ENCODE measurements at regions not wholly inside any gene's neighbourhood (a gene's known extent, or its start where the extent isn't known, plus 50 kb on each side); places are given as distances from the start of the nearest gene placed in this dataset.

DNA sequence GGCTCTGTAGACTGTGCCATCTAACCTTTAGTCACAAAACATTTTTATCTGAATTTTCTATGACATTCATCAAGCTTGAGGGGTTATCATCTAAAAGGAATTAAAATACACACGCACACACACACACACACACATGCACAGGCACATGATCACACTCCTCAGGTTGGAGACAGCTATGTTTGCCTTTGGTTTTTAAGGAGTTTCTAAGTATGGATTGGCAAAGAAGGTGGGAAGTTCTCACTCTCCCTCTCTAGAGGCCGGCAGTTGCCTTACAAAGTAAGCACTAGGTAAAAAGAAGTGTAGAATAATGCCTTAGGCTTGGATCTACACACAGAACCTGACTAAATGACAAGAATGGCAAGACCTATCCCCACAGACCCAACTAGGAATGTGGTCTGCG, 437.1 kb downstream of the ZEB2 start:
- intact Hi-C loops (cut with micrococcal nuclease), result no loop called here

GRCh38 chr2:144082327-144082726, 437.6 kb downstream of the ZEB2 start:
- POLR2A ChIA-PET, result no interaction called here
- H3K9me3 Mint-ChIP-seq (ENCODE audit: insufficient read depth), result no peaks in the 10 kb centered on the region
- H3K27me3 Mint-ChIP-seq, result no peaks in the 10 kb centered on the region
- CTCF ChIA-PET, result no interaction called here
- no peaks in the 10 kb centered on the region for H4K20me1 ChIP-seq (ENCODE audit: control insufficient read depth, insufficient read depth, low read length, poor library complexity, severe bottlenecking)
- no peak for DNase-seq
- intact Hi-C loops (cut with micrococcal nuclease), result no loop called here
- H3K9ac ChIP-seq (ENCODE audit: low read length), result no peak overlapping the region
- no peaks in the 10 kb centered on the region for H3K9me3 ChIP-seq (ENCODE audit: control extremely low read depth in 1 of 3, control insufficient read depth in 2 of 3, insufficient read depth in 1 of 3, low read length in 2 of 3)
- no peak overlapping the region for H3K27ac ChIP-seq (ENCODE audit: low read length in 2 of 2)
- TF ChIP-seq CTCF (IDR thresholded peaks at IDR 0.05) (no peak), EZH2 (IDR thresholded peaks at IDR 0.05; ENCODE audit: borderline replicate concordance, insufficient read depth, low read depth, low read length, poor library complexity, severe bottlenecking) (no peak)
- no peak overlapping the region for H3K4me3 ChIP-seq (ENCODE audit: control extremely low read depth in 1 of 5, extremely low read depth in 1 of 5, insufficient read depth in 1 of 5, low read depth in 2 of 5, low read length in 4 of 5)
- no peak overlapping the region for H3K27ac Mint-ChIP-seq
- H2AFZ ChIP-seq (ENCODE audit: insufficient read depth, low read depth, low read length, poor library complexity, severe bottlenecking), result no peak overlapping the region
- H3K4me1 Mint-ChIP-seq, result no peaks in the 10 kb centered on the region
- no peaks in the 10 kb centered on the region for H3K79me2 ChIP-seq (ENCODE audit: control insufficient read depth, insufficient read depth, low read length)
- no peaks in the 10 kb centered on the region for H3K27me3 ChIP-seq (replicated peaks in 1 of 4; ENCODE audit: control extremely low read depth in 1 of 4, control insufficient read depth in 3 of 4, insufficient read depth in 4 of 4, low read length in 3 of 4)
- H3K36me3 ChIP-seq (replicated peaks in 1 of 2; ENCODE audit: control extremely low read depth in 1 of 2, control insufficient read depth in 1 of 2, extremely low read depth in 1 of 2, insufficient read depth in 2 of 2, low read length in 1 of 2), result no peaks in the 10 kb centered on the region
- no peak for ATAC-seq (ENCODE audit: low read depth)
- no peak overlapping the region for H3K4me3 Mint-ChIP-seq
- H3K4me2 ChIP-seq (replicated peaks; ENCODE audit: low read depth, low read length, poor library complexity, severe bottlenecking), result no peak overlapping the region
- H3K4me1 ChIP-seq (ENCODE audit: control insufficient read depth in 2 of 2, insufficient read depth in 2 of 2, low read length in 2 of 2), result no peaks in the 10 kb centered on the region

More for the DNA sequence above, 437.1 kb downstream of the ZEB2 start:
- H3K4me3 Mint-ChIP-seq, result no peak overlapping the region
- Histone ChIP-seq H3K9ac (ENCODE audit: low read length) (no peak overlapping the region), H3K4me1 (ENCODE audit: control insufficient read depth in 2 of 2, insufficient read depth in 2 of 2, low read length in 2 of 2) (no peaks in the 10 kb centered on the region), H2AFZ (ENCODE audit: insufficient read depth, low read depth, low read length, poor library complexity, severe bottlenecking) (no peak overlapping the region), H3K27ac (ENCODE audit: low read length in 2 of 2) (no peak overlapping the region), H3K36me3 (replicated peaks in 1 of 2; ENCODE audit: control extremely low read depth in 1 of 2, control insufficient read depth in 1 of 2, extremely low read depth in 1 of 2, insufficient read depth in 2 of 2, low read length in 1 of 2) (no peaks in the 10 kb centered on the region), H3K4me2 (replicated peaks; ENCODE audit: low read depth, low read length, poor library complexity, severe bottlenecking) (no peak overlapping the region), H4K20me1 (ENCODE audit: control insufficient read depth, insufficient read depth, low read length, poor library complexity, severe bottlenecking) (no peaks in the 10 kb centered on the region), H3K27me3 (replicated peaks in 1 of 4; ENCODE audit: control extremely low read depth in 1 of 4, control insufficient read depth in 3 of 4, insufficient read depth in 4 of 4, low read length in 3 of 4) (no peaks in the 10 kb centered on the region), H3K79me2 (ENCODE audit: control insufficient read depth, insufficient read depth, low read length) (no peaks in the 10 kb centered on the region), H3K4me3 (ENCODE audit: control extremely low read depth in 1 of 5, extremely low read depth in 1 of 5, insufficient read depth in 1 of 5, low read depth in 2 of 5, low read length in 4 of 5) (no peak overlapping the region), H3K9me3 (ENCODE audit: control extremely low read depth in 1 of 3, control insufficient read depth in 2 of 3, insufficient read depth in 1 of 3, low read length in 2 of 3) (no peaks in the 10 kb centered on the region)
- ChIA-PET CTCF (interaction anchor here (0.6 kb wide), 1 partner anchor 421 kb away, joined by 3 read pairs; no protein-coding TSS in a partner anchor), POLR2A (no interaction called here)
- DNase-seq (no peak), ATAC-seq (ENCODE audit: low read depth) (no peak)
- H3K27ac Mint-ChIP-seq, result no peak overlapping the region
- H3K27me3 Mint-ChIP-seq, result no peaks in the 10 kb centered on the region
- 100% methylated on average over 1 of the region's 3 CpGs for WGBS (ENCODE audit: insufficient coverage)
- no peaks in the 10 kb centered on the region for H3K9me3 Mint-ChIP-seq (ENCODE audit: insufficient read depth)
- TF ChIP-seq EZH2 (IDR thresholded peaks at IDR 0.05; ENCODE audit: borderline replicate concordance, insufficient read depth, low read depth, low read length, poor library complexity, severe bottlenecking) (no peak), CTCF (IDR thresholded peaks at IDR 0.05) (no peak)
- H3K4me1 Mint-ChIP-seq, result no peaks in the 10 kb centered on the region
